ENCODE measurements at regions not wholly inside any gene's neighbourhood (a gene's known extent, or its start where the extent isn't known, plus 50 kb on each side); places are given as distances from the start of the nearest gene placed in this dataset.

DNA sequence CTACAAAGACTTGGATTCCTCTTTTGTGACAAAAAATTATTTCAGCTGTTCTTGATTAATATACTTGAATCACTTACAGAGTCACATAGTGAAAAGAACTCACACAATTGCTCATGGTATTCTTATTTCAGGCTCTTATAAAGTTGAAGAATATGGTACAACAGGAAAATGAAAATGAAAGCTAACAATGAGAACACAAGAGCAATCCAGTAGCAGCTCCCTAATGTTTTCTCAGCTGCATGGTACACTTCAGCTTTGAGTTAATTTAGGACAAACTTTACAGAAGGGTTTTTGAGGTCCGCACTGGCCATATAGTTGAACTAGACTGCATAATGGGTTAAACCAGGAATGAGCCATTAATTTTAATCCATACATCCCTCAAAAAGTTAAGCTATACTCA lies 1261.8 kb downstream of the SLITRK5 start:
- Histone ChIP-seq H3K23ac (ENCODE audit: low read depth, low read length) (no peak overlapping the region), H3K56ac (ENCODE audit: extremely low read depth, insufficient read depth, low read length) (no peak overlapping the region), H2BK120ac (ENCODE audit: low read depth, low read length) (no peak overlapping the region), H3K18ac (ENCODE audit: low read depth, low read length) (no peak overlapping the region), H3K9me3 (ENCODE audit: control insufficient read depth, insufficient read depth, low read length) (peaks cover 3% of the 10 kb centered on the region; the same call in 1 of the 2 replicates), H3K27ac (ENCODE audit: insufficient read depth, low read length) (no peak overlapping the region), H3K36me3 (ENCODE audit: control insufficient read depth, insufficient read depth, low read length) (no peaks in the 10 kb centered on the region), H3K4me1 (ENCODE audit: control insufficient read depth, insufficient read depth, low read length) (no peaks in the 10 kb centered on the region), H3K4me3 (ENCODE audit: insufficient read depth, low read depth, low read length) (no peak overlapping the region), H4K5ac (ENCODE audit: low read depth, low read length) (no peak overlapping the region), H3K14ac (replicated peaks; ENCODE audit: low read depth, low read length) (no peak overlapping the region), H3K4ac (ENCODE audit: low read depth, low read length) (no peak overlapping the region), H3K9ac (ENCODE audit: low read depth, low read length) (no peak overlapping the region), H3K4me2 (ENCODE audit: low read depth, low read length) (no peak overlapping the region), H3K79me1 (ENCODE audit: low read depth in 1 of 2, low read length in 2 of 2) (no peaks in the 10 kb centered on the region), H4K8ac (ENCODE audit: low read depth in 2 of 2, low read length in 2 of 2) (no peak overlapping the region), H2AK9ac (replicated peaks; ENCODE audit: low read depth, low read length, poor library complexity) (no peak overlapping the region), H4K91ac (ENCODE audit: insufficient read depth, low read depth, low read length) (no peak overlapping the region), H3K9me1 (ENCODE audit: insufficient read depth, low read length) (no peaks in the 10 kb centered on the region), H2BK20ac (ENCODE audit: low read depth, low read length) (no peak overlapping the region), H2BK15ac (ENCODE audit: low read depth, low read length) (no peak overlapping the region), H2BK5ac (ENCODE audit: low read depth, low read length, poor library complexity, severe bottlenecking) (no peak overlapping the region), H4K20me1 (ENCODE audit: insufficient read depth, low read length) (no peaks in the 10 kb centered on the region), H2AK5ac (ENCODE audit: low read depth, low read length) (no peak overlapping the region), H2AFZ (replicated peaks; ENCODE audit: low read length, poor library complexity) (no peak overlapping the region), H3K27me3 (ENCODE audit: control insufficient read depth, insufficient read depth, low read length) (no peaks in the 10 kb centered on the region)
- WGBS, 2 experiments (ENCODE audit: extremely low coverage in 2 of 2, insufficient read length in 1 of 2) = no CpG with 5 or more reads among the region's 1 CpG
- dilution Hi-C loops (cut with HindIII; ENCODE audit: low sequenced_read_pairs, unreplicated experiment) (no loop called here), in situ Hi-C loops (cut with MboI; ENCODE audit: low sequenced_read_pairs) (no loop called here), intact Hi-C loops (cut with micrococcal nuclease) (no loop called here)
- ATAC-seq (ENCODE audit: low read depth) (no peak), DNase-seq (no peak)
- no peak for TF ChIP-seq ELK1 (IDR thresholded peaks at IDR 0.05; ENCODE audit: borderline replicate concordance, low read depth, low read length)
- no peak for TF ChIP-seq SMC3 (IDR thresholded peaks at IDR 0.05; ENCODE audit: low read depth, low read length)
- TF ChIP-seq NFE2L2 (IDR thresholded peaks at IDR 0.05; ENCODE audit: low read depth, low read length) = no peak
- no peak for TF ChIP-seq MAFK (IDR thresholded peaks at IDR 0.05; ENCODE audit: low read depth, low read length)
- no peak for TF ChIP-seq RCOR1 (IDR thresholded peaks at IDR 0.05; ENCODE audit: insufficient replicate concordance, low read length)
- TF ChIP-seq RFX5 (IDR thresholded peaks at IDR 0.05; ENCODE audit: low read depth, low read length) = no peak
- TF ChIP-seq BHLHE40 (IDR thresholded peaks at IDR 0.05; ENCODE audit: low read depth, low read length) = no peak
- no peak for TF ChIP-seq FOS (IDR thresholded peaks at IDR 0.05; ENCODE audit: low read depth, low read length)
- TF ChIP-seq CEBPB (IDR thresholded peaks at IDR 0.05; ENCODE audit: low read depth, low read length) = no peak
- CTCF ChIA-PET = no interaction called here
- no TSS peak for BruUV-seq (replicated peaks)
- POLR2A ChIA-PET (ENCODE audit: unreplicated experiment) = no interaction called here

Data from IMR-90 (cell line).